ENCODE measurements at regions not wholly inside any gene's neighbourhood (a gene's known extent, or its start where the extent isn't known, plus 50 kb on each side); places are given as distances from the start of the nearest gene placed in this dataset.

DNA sequence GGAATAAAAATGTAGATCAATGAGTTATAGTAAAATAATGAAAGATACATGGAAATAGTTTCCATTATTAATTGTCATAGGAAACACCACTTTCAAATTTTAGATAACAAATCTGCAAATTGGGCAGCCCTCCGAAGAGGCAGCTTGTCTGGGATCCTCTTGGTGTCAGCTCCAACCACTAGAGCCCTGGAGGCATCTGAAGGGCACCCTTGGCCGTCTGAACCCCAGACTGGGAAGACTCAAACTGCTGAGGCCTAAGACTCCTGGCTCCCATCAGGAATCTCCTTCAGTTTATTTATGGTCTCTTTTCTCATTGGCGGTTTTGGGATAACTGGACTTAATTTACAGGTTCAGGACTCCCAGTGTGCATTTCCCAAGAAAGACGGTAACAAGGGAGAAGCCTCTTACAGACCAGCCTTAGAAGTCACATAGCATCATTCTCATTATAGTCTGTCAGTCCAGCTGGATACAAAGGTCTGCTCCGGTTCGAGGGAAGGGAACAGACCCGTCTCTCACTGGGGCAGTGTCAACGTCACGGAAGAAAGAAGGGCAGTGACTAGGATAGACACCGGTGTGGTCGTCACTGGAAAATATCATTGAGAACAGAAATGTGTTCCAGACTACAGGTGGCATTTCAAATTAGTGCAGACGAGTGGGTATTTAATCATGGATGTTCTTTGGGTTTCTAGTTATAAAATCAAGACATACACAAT lies 390.7 kb upstream of the NETO1 start:
- no peak for DNase-seq (ENCODE audit: low spot score)
- TF ChIP-seq, protein P1, sequence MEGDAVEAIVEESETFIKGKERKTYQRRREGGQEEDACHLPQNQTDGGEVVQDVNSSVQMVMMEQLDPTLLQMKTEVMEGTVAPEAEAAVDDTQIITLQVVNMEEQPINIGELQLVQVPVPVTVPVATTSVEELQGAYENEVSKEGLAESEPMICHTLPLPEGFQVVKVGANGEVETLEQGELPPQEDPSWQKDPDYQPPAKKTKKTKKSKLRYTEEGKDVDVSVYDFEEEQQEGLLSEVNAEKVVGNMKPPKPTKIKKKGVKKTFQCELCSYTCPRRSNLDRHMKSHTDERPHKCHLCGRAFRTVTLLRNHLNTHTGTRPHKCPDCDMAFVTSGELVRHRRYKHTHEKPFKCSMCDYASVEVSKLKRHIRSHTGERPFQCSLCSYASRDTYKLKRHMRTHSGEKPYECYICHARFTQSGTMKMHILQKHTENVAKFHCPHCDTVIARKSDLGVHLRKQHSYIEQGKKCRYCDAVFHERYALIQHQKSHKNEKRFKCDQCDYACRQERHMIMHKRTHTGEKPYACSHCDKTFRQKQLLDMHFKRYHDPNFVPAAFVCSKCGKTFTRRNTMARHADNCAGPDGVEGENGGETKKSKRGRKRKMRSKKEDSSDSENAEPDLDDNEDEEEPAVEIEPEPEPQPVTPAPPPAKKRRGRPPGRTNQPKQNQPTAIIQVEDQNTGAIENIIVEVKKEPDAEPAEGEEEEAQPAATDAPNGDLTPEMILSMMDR (IDR thresholded peaks at IDR 0.05; ENCODE audit: extremely low read depth, missing control alignments), result no peak

DNA sequence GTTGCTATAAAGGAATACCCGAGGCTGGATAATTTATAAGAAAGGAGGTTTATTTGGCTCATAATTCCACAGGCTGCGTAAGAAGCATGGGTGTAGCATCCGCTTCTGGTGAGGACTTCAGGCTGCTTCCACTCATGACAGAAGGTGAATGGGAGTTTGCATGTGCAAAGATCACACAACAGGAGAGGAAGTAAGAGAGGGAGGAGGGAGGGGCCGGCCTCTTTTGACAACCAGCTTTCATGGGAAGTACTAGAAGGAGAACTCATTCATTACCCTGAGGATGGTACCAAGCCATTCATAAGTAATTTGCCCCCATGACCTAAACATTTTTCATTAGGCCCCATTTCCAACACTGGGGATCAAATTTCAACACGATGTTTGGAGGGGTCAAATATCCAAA lies 386.8 kb upstream of the NETO1 start:
- no peak for DNase-seq (ENCODE audit: low spot score)
- TF ChIP-seq, protein P1 (IDR thresholded peaks at IDR 0.05; ENCODE audit: extremely low read depth, missing control alignments), result no peak

DNA sequence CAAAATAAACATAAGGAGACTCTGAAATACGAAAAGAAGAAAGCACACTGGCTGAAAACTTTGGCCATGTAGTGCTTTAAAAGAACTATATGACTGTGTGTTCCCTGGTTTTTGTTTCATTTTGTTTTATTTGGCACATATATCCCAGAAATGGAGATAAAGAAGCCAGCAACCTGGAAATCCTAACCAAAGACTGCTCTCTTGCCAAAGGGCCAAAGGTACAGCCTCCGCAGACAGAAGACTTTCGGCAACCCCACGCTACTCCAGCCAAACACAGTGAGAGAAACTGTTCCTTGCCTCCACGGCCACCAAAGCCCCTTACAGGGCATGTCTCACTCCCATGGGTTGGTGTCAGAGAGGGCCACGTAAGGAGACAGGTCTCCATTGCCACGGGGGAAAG lies 381.2 kb upstream of the NETO1 start:
- no peak for DNase-seq (ENCODE audit: low spot score)
- TF ChIP-seq, protein P1 (IDR thresholded peaks at IDR 0.05; ENCODE audit: extremely low read depth, missing control alignments), result no peak

DNA sequence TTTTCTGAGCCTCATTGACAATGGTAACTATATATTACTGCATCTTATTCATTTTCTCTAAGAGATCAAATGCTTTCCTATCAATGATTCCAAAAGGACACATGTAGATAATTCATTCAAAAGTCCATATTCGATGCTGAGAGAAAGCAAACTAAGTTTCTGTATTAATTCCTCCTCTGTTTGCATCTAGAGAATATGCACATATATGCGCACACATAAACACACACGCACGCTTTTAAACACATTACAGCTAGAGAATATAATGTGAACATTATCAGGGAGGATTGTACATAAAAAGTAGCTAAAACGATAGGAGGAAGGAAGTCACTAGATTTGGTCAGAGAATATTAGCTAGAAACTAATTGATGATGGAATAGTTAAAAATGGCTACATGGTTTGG lies 379.0 kb upstream of the NETO1 start:
- TF ChIP-seq, protein P1 (IDR thresholded peaks at IDR 0.05; ENCODE audit: extremely low read depth, missing control alignments), result no peak
- DNase-seq (ENCODE audit: low spot score), result no peak

DNA sequence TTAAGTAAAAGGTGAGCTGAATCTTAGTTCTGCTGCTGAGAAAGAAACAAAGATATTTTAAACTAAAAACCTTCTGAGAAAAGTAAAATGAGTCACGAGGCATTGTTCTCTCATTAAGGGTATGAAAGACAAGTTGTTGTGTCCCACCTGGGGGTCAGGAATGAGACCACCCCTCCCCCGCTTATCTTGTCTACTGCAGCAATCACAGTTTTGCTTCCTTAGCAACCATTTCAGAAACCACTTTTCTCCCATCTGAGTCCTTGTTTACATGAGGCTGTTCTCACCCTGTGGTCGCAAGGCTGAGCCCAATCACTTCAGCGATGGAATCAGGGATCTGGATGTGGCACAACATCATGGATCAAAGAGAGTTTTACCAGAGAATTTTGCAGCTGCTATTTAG lies 377.6 kb upstream of the NETO1 start:
- TF ChIP-seq, protein P1 (IDR thresholded peaks at IDR 0.05; ENCODE audit: extremely low read depth, missing control alignments), result no peak
- DNase-seq (ENCODE audit: low spot score), result no peak

DNA sequence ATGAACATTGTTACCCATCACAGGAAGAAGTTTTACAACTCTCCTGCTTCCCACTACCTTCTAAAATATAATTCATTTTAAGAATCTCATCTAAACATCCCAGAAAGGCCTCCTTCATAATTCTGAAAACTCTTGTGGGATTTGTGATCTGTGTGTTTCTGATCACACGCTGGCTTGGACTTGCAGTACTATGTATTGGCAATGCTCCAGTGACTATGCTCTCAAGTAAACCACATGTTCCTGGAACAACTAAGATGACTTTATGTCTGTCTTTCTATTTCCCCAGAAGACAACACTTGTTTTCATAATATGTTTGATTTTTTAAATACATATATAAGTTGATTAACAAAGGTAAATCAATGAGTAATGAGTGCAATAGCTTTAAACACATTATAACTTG lies 376.6 kb upstream of the NETO1 start:
- TF ChIP-seq, protein P1 (IDR thresholded peaks at IDR 0.05; ENCODE audit: extremely low read depth, missing control alignments), result no peak
- no peak for DNase-seq (ENCODE audit: low spot score)

DNA sequence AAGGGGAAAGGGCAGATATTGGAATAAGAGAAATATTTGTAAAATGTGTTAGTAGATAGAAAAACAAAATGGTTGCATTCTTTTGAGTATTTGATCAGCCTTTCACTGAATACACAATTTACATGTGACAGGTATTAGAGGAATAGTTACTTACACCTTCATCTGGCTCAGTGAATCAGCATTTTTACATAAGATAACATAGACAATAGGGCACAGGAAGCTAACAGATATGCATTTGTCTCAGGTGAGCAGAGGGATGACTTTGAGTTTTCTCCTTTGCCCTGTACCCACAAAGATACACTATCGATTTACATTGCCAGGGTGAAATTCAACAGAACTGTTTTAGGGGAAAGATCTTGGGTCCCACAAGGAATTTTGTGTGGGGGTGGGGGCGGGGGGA lies 373.1 kb upstream of the NETO1 start:
- TF ChIP-seq, protein P1 (IDR thresholded peaks at IDR 0.05; ENCODE audit: extremely low read depth, missing control alignments), result no peak

More for the DNA sequence above, 373.1 kb upstream of the NETO1 start:
- no peak for DNase-seq (ENCODE audit: low spot score)
